GM13977 (cell line): ENCODE measurements at regions not wholly inside any gene's neighbourhood (a gene's known extent, or its start where the extent isn't known, plus 50 kb on each side); places are given as distances from the start of the nearest gene placed in this dataset.

Experiments used
- DNase-seq: peaks from one replicate; pipeline ENCODE4 v3.0.0; 2012; ENCODE audit warnings: low spot score
- CTCF ChIP-seq: IDR thresholded peaks from 2 replicates; pipeline ENCODE4 v1.5.1; 2012; ENCODE audit warnings: mild to moderate bottlenecking, control low read depth; ENCODE audit not compliant: insufficient read depth; ENCODE audit errors: extremely low read depth, missing control alignments
- in situ Hi-C: fragments of 300-500 bp; cut with MboI; formaldehyde crosslinking; loops from one replicate; pipeline ENCODE4 v1.12.0; 2022; ENCODE audit warnings: low sequenced_read_pairs, low pct_unique_long_range_greater_than_20kb, mixed read lengths, inconsistent platforms; ENCODE audit not compliant: unreplicated experiment

GRCh38 chr1:30381266-30381665 is 342.1 kb downstream of the MATN1 start:
- in situ Hi-C loops = no loop called here
- no peak for DNase-seq
- no peak for TF ChIP-seq CTCF

GRCh38 chr1:30380625-30380984 is 342.8 kb downstream of the MATN1 start:
- no peak for DNase-seq
- in situ Hi-C loops = no loop called here
- TF ChIP-seq CTCF = peak; percentile 13

GRCh38 chr1:30379684-30380624 is 343.4 kb downstream of the MATN1 start:
- TF ChIP-seq CTCF = peak; percentile 85
- peak; percentile 91 for DNase-seq
- in situ Hi-C loops = no loop called here

GRCh38 chr1:30378991-30379581 is 344.3 kb downstream of the MATN1 start:
- in situ Hi-C loops = no loop called here
- TF ChIP-seq CTCF = no peak
- DNase-seq = no peak

- no peak for TF ChIP-seq CTCF
- no peak for DNase-seq
- in situ Hi-C loops = no loop called here
Measured at GRCh38 chr1:30378003-30378596, 345.3 kb downstream of the MATN1 start.

GRCh38 chr1:30377230-30378002 is 346.0 kb downstream of the MATN1 start:
- in situ Hi-C loops = no loop called here
- no peak for DNase-seq
- TF ChIP-seq CTCF = no peak
